ENCODE measurements at regions not wholly inside any gene's neighbourhood (a gene's known extent, or its start where the extent isn't known, plus 50 kb on each side); places are given as distances from the start of the nearest gene placed in this dataset.
"Not testable (repeated sequence)": the region's sequence is repeated elsewhere in the genome, so short reads cannot be mapped to it uniquely, and the experiment has no call there.

DNA sequence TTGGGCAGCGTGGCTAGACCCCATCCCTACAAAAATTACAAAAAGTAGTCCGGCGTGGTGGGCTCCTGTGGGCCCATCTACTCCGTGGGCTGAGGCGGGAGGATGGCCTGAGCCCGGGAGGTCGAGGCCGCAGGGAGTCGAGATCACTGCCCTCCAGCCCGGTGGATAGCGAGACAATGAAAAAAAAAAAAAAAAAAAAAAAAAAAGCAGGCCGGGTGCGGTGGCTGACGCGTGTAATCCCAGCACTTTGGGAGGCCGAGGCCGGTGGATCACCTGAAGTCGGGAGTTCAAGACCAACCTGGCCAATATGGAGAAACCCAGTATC, 110.5 kb upstream of the LPCAT1 start:
- no peaks in the 10 kb centered on the region for H3K36me3 ChIP-seq (ENCODE audit: insufficient read depth, low read length)
- H3K4me2 ChIP-seq (ENCODE audit: low read depth, low read length, poor library complexity, severe bottlenecking), result peak overlapping the region; percentile 83
- no peak for TF ChIP-seq EZH2phosphoT487 (IDR thresholded peaks at IDR 0.05; ENCODE audit: borderline replicate concordance)
- TF ChIP-seq, protein P1, sequence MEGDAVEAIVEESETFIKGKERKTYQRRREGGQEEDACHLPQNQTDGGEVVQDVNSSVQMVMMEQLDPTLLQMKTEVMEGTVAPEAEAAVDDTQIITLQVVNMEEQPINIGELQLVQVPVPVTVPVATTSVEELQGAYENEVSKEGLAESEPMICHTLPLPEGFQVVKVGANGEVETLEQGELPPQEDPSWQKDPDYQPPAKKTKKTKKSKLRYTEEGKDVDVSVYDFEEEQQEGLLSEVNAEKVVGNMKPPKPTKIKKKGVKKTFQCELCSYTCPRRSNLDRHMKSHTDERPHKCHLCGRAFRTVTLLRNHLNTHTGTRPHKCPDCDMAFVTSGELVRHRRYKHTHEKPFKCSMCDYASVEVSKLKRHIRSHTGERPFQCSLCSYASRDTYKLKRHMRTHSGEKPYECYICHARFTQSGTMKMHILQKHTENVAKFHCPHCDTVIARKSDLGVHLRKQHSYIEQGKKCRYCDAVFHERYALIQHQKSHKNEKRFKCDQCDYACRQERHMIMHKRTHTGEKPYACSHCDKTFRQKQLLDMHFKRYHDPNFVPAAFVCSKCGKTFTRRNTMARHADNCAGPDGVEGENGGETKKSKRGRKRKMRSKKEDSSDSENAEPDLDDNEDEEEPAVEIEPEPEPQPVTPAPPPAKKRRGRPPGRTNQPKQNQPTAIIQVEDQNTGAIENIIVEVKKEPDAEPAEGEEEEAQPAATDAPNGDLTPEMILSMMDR (conservative IDR thresholded peaks at IDR 0.05; ENCODE audit: low read length), result no peak
- H3K9me2 ChIP-seq (replicated peaks; ENCODE audit: low read depth, low read length), result no peaks in the 10 kb centered on the region
- H3K9me3 ChIP-seq (ENCODE audit: insufficient read depth, low read depth, low read length), result no peaks in the 10 kb centered on the region
- H3F3A ChIP-seq (ENCODE audit: low read depth), result no peaks in the 10 kb centered on the region
- H3K79me2 ChIP-seq (ENCODE audit: insufficient read depth, low read length), result peaks cover 20% of the 10 kb centered on the region; the same call in 1 of the 2 replicates
- H2AFZ ChIP-seq (ENCODE audit: low read length), result peak overlapping the region; percentile 87
- no peaks in the 10 kb centered on the region for H3K27me3 ChIP-seq (ENCODE audit: insufficient read depth, low read length, poor library complexity, severe bottlenecking)
- no peaks in the 10 kb centered on the region for H4K20me1 ChIP-seq (ENCODE audit: insufficient read depth, low read length, poor library complexity, severe bottlenecking)
- H3K4me1 ChIP-seq (ENCODE audit: insufficient read depth, low read length, poor library complexity, severe bottlenecking), result peaks cover 13% of the 10 kb centered on the region
- H3K9ac ChIP-seq (ENCODE audit: low read depth, low read length, poor library complexity, severe bottlenecking), result peak overlapping the region; percentile 90
- H3K4me3 ChIP-seq (ENCODE audit: low read length, poor library complexity, severe bottlenecking), result peak overlapping the region; percentile 89

GRCh38 chr5:1633605-1634336, 110.0 kb upstream of the LPCAT1 start:
- H3K4me2 ChIP-seq (ENCODE audit: low read depth, low read length, poor library complexity, severe bottlenecking), result peak overlapping the region; percentile 83
- peak overlapping the region; percentile 87 for H2AFZ ChIP-seq (ENCODE audit: low read length)
- no peaks in the 10 kb centered on the region for H3K9me2 ChIP-seq (replicated peaks; ENCODE audit: low read depth, low read length)
- H3K4me3 ChIP-seq (ENCODE audit: low read length, poor library complexity, severe bottlenecking), result peak overlapping the region; percentile 89
- H3K27me3 ChIP-seq (ENCODE audit: insufficient read depth, low read length, poor library complexity, severe bottlenecking), result no peaks in the 10 kb centered on the region
- H4K20me1 ChIP-seq (ENCODE audit: insufficient read depth, low read length, poor library complexity, severe bottlenecking), result no peaks in the 10 kb centered on the region
- TF ChIP-seq EZH2phosphoT487 (IDR thresholded peaks at IDR 0.05; ENCODE audit: borderline replicate concordance), result no peak
- TF ChIP-seq, protein P1 (conservative IDR thresholded peaks at IDR 0.05; ENCODE audit: low read length), result no peak
- H3K79me2 ChIP-seq (ENCODE audit: insufficient read depth, low read length), result peaks cover 23% of the 10 kb centered on the region; the same call in 1 of the 2 replicates
- peaks cover 13% of the 10 kb centered on the region for H3K4me1 ChIP-seq (ENCODE audit: insufficient read depth, low read length, poor library complexity, severe bottlenecking)
- H3K36me3 ChIP-seq (ENCODE audit: insufficient read depth, low read length), result no peaks in the 10 kb centered on the region
- H3K9ac ChIP-seq (ENCODE audit: low read depth, low read length, poor library complexity, severe bottlenecking), result peak overlapping the region; percentile 90
- H3K9me3 ChIP-seq (ENCODE audit: insufficient read depth, low read depth, low read length), result no peaks in the 10 kb centered on the region
- H3F3A ChIP-seq (ENCODE audit: low read depth), result no peaks in the 10 kb centered on the region

- not testable (repeated sequence) for H3K27me3 ChIP-seq (ENCODE audit: insufficient read depth, low read length, poor library complexity, severe bottlenecking); H3F3A ChIP-seq (ENCODE audit: low read depth); H3K9ac ChIP-seq (ENCODE audit: low read depth, low read length, poor library complexity, severe bottlenecking); H4K20me1 ChIP-seq (ENCODE audit: insufficient read depth, low read length, poor library complexity, severe bottlenecking); H2AFZ ChIP-seq (ENCODE audit: low read length); H3K36me3 ChIP-seq (ENCODE audit: insufficient read depth, low read length); H3K9me2 ChIP-seq (replicated peaks; ENCODE audit: low read depth, low read length); H3K9me3 ChIP-seq (ENCODE audit: insufficient read depth, low read depth, low read length)
- Histone ChIP-seq H3K4me3 (ENCODE audit: low read length, poor library complexity, severe bottlenecking) (peak overlapping the region; percentile 25), H3K79me2 (ENCODE audit: insufficient read depth, low read length) (peaks cover 23% of the 10 kb centered on the region; the same call in 1 of the 2 replicates), H3K4me1 (ENCODE audit: insufficient read depth, low read length, poor library complexity, severe bottlenecking) (peaks cover 13% of the 10 kb centered on the region), H3K4me2 (ENCODE audit: low read depth, low read length, poor library complexity, severe bottlenecking) (peak overlapping the region; percentile 51)
Observed at GRCh38 chr5:1631004-1631403, 107.2 kb upstream of the LPCAT1 start.

GRCh38 chr5:1626397-1626796, 102.6 kb upstream of the LPCAT1 start:
- H3K79me2 ChIP-seq (ENCODE audit: insufficient read depth, low read length), result peaks cover 25% of the 10 kb centered on the region; the same call in 1 of the 2 replicates
- H3K36me3 ChIP-seq (ENCODE audit: insufficient read depth, low read length); H3F3A ChIP-seq (ENCODE audit: low read depth); H3K4me2 ChIP-seq (ENCODE audit: low read depth, low read length, poor library complexity, severe bottlenecking); H2AFZ ChIP-seq (ENCODE audit: low read length); H3K9ac ChIP-seq (ENCODE audit: low read depth, low read length, poor library complexity, severe bottlenecking); H3K27me3 ChIP-seq (ENCODE audit: insufficient read depth, low read length, poor library complexity, severe bottlenecking); H3K9me3 ChIP-seq (ENCODE audit: insufficient read depth, low read depth, low read length); H3K4me1 ChIP-seq (ENCODE audit: insufficient read depth, low read length, poor library complexity, severe bottlenecking); H3K9me2 ChIP-seq (replicated peaks; ENCODE audit: low read depth, low read length); H4K20me1 ChIP-seq (ENCODE audit: insufficient read depth, low read length, poor library complexity, severe bottlenecking); H3K4me3 ChIP-seq (ENCODE audit: low read length, poor library complexity, severe bottlenecking): not testable (repeated sequence)

- H3K27me3 ChIP-seq (ENCODE audit: insufficient read depth, low read length, poor library complexity, severe bottlenecking); H3K4me1 ChIP-seq (ENCODE audit: insufficient read depth, low read length, poor library complexity, severe bottlenecking); H3K4me3 ChIP-seq (ENCODE audit: low read length, poor library complexity, severe bottlenecking); H4K20me1 ChIP-seq (ENCODE audit: insufficient read depth, low read length, poor library complexity, severe bottlenecking); H2AFZ ChIP-seq (ENCODE audit: low read length); H3K9me3 ChIP-seq (ENCODE audit: insufficient read depth, low read depth, low read length); H3K9me2 ChIP-seq (replicated peaks; ENCODE audit: low read depth, low read length); H3K36me3 ChIP-seq (ENCODE audit: insufficient read depth, low read length); H3K4me2 ChIP-seq (ENCODE audit: low read depth, low read length, poor library complexity, severe bottlenecking); H3F3A ChIP-seq (ENCODE audit: low read depth); H3K9ac ChIP-seq (ENCODE audit: low read depth, low read length, poor library complexity, severe bottlenecking): not testable (repeated sequence)
- peaks cover 11% of the 10 kb centered on the region; the same call in 1 of the 2 replicates for H3K79me2 ChIP-seq (ENCODE audit: insufficient read depth, low read length)
Observed at GRCh38 chr5:1619531-1619930, 95.8 kb upstream of the LPCAT1 start.

DNA sequence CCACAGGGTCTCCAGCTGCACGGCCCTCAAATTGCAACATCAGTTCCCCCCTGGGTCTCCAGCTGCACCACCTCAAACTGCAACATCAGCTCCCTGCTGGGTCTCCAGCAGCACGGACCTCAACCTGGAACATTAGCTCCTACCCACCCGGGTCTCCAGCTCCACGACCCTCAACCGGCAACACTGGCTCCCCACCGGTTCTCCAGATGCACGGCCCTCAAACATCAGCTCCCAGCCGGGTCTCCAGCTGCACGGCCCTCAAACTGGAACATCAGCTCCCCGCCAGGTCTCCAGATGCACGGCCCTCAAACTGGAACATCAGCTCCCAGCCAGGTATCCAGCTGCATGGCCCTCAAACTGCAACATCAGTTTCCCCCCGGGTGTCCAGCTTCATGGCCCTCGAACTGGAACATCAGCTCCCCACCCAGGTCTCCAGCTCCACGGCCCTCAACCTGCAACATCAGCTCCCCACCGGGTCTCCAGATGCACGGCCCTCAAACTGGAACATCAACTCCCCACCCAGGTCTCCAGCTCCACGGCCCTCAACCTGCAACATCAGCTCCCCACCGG, 94.6 kb upstream of the LPCAT1 start:
- H3K27me3 ChIP-seq (ENCODE audit: insufficient read depth, low read length, poor library complexity, severe bottlenecking); H3K9ac ChIP-seq (ENCODE audit: low read depth, low read length, poor library complexity, severe bottlenecking); H3K79me2 ChIP-seq (ENCODE audit: insufficient read depth, low read length); H3K4me2 ChIP-seq (ENCODE audit: low read depth, low read length, poor library complexity, severe bottlenecking); H2AFZ ChIP-seq (ENCODE audit: low read length); H3K4me3 ChIP-seq (ENCODE audit: low read length, poor library complexity, severe bottlenecking); H3K9me2 ChIP-seq (replicated peaks; ENCODE audit: low read depth, low read length); H3K36me3 ChIP-seq (ENCODE audit: insufficient read depth, low read length); H4K20me1 ChIP-seq (ENCODE audit: insufficient read depth, low read length, poor library complexity, severe bottlenecking); H3F3A ChIP-seq (ENCODE audit: low read depth); H3K9me3 ChIP-seq (ENCODE audit: insufficient read depth, low read depth, low read length); H3K4me1 ChIP-seq (ENCODE audit: insufficient read depth, low read length, poor library complexity, severe bottlenecking): not testable (repeated sequence)
